Dermis microvascular lymphatic vessel endothelial cell (primary cell): ENCODE measurements at regions not wholly inside any gene's neighbourhood (a gene's known extent, or its start where the extent isn't known, plus 50 kb on each side); places are given as distances from the start of the nearest gene placed in this dataset.

Source experiments
- DNase-seq, 2 donors: peaks; one replicate each; pipeline versions ENCODE4 v3.0.0 to v3.0.0-alpha.2; 2010; ENCODE audit warnings: low read depth in 2 of 2

- DNase-seq, result peak in 1 of 2 donors; percentile 3
Observed at GRCh38 chr11:82676483-82677094, 57.1 kb downstream of the FAM181B start.

- DNase-seq, result no peak
Observed at GRCh38 chr11:82675838-82676237, 57.8 kb downstream of the FAM181B start.

- no peak for DNase-seq
Observed at GRCh38 chr11:82673631-82674030, 60.0 kb downstream of the FAM181B start.

- DNase-seq, result no peak
Observed at GRCh38 chr11:82671451-82671850, 62.2 kb downstream of the FAM181B start.

GRCh38 chr11:82663535-82663934, 70.1 kb downstream of the FAM181B start:
- DNase-seq, result no peak

- no peak for DNase-seq
Observed at GRCh38 chr11:82653752-82654151, 79.9 kb downstream of the FAM181B start.

- no peak for DNase-seq
Observed at GRCh38 chr11:82639251-82639650, 94.4 kb downstream of the FAM181B start.

GRCh38 chr11:82636615-82637014, 97.0 kb downstream of the FAM181B start:
- DNase-seq, result no peak

- DNase-seq, result no peak
Observed at GRCh38 chr11:82634091-82634490, 99.6 kb downstream of the FAM181B start.

GRCh38 chr11:82631722-82632630, 101.7 kb downstream of the FAM181B start:
- DNase-seq, result no peak

- no peak for DNase-seq
Observed at GRCh38 chr11:82610671-82611070, 123.0 kb downstream of the FAM181B start.

- DNase-seq, result no peak
Observed at GRCh38 chr11:82606738-82607137, 126.9 kb downstream of the FAM181B start.

- no peak for DNase-seq
Observed at GRCh38 chr11:82601711-82602110, 132.0 kb downstream of the FAM181B start.

- no peak for DNase-seq
Observed at GRCh38 chr11:82599836-82600235, 133.8 kb downstream of the FAM181B start.

- no peak for DNase-seq
Observed at GRCh38 chr11:82586581-82586980, 147.1 kb downstream of the FAM181B start.

- no peak for DNase-seq
Observed at GRCh38 chr11:82577246-82577645, 156.4 kb downstream of the FAM181B start.

GRCh38 chr11:82560836-82561235, 172.8 kb downstream of the FAM181B start:
- DNase-seq, result no peak

GRCh38 chr11:82559609-82560008, 174.1 kb downstream of the FAM181B start:
- no peak for DNase-seq

- no peak for DNase-seq
Observed at GRCh38 chr11:82557274-82557673, 176.4 kb downstream of the FAM181B start.

- no peak for DNase-seq
Observed at GRCh38 chr11:82556210-82556609, 177.5 kb downstream of the FAM181B start.

GRCh38 chr11:82546661-82547557, 186.8 kb downstream of the FAM181B start:
- DNase-seq, result no peak

- DNase-seq, result no peak
Observed at GRCh38 chr11:82539669-82540068, 194.0 kb downstream of the FAM181B start.
